IPS-18c (cell line): ENCODE measurements at regions not wholly inside any gene's neighbourhood (a gene's known extent, or its start where the extent isn't known, plus 50 kb on each side); places are given as distances from the start of the nearest gene placed in this dataset.

Source experiments
- H3K4me3 ChIP-seq: 2 replicates; pipeline ENCODE4 v1.7.0; 2013; ENCODE audit warnings: low read depth, mild to moderate bottlenecking, low read length, moderate library complexity; ENCODE audit not compliant: insufficient read depth
- H3K9me3 ChIP-seq: one replicate; pipeline ENCODE4 v1.6.1; 2013; ENCODE audit warnings: mild to moderate bottlenecking, low read length, moderate library complexity; ENCODE audit not compliant: control insufficient read depth, insufficient read depth

DNA sequence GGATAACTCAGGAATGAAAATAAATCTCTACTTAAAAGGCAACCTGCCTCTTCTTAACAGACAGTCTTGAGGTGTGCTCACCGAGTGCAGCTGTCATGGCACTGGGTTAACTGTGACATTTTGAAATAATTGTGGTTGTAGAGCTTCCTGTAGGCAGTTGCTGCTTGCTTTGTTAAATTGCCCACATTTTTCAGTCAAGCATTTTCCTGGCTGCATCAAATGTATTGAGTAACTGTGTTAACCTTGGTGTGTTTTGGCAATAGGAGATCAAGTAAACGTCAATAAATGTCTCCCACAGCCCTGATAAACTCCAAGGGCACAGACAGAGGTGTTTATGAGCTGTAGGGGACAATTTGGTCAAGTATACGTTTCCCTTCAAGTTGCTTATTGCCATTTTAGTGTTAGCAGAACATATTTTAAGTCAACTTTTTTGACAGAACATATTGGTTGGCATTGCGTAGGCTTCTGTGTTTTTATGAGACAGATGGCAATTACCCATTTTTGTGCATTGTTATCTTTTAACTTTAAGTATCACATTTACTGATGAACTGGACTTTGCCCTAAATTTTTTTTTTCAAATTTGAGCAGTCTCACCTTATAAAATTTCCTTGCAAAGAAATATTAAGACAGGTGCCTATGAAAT, 527.4 kb downstream of the C4orf33 start:
- Histone ChIP-seq H3K9me3 (no peaks in the 10 kb centered on the region), H3K4me3 (no peak overlapping the region)

GRCh38 chr4:129641179-129641578, 545.2 kb downstream of the C4orf33 start:
- no peak overlapping the region for H3K4me3 ChIP-seq
- no peaks in the 10 kb centered on the region for H3K9me3 ChIP-seq

DNA sequence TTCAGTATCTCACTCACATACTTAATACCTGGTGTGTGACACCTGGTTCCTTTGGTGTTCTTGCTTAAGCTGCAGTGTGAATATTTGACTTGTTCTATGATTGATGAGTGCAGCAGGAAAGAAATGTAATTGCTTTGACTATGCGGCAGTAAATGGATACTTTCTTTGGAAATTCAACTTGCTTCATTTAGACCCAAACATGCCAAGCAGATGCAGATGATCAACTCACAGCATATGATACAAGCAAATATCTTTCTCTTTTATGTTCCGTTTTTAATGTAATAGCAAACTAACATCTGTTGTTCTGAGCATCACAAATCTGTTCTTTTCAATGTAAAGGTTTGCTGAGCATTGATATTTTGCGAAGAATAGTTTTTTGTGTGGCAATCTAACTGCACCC, 549.5 kb downstream of the C4orf33 start:
- H3K9me3 ChIP-seq = no peaks in the 10 kb centered on the region
- H3K4me3 ChIP-seq = no peak overlapping the region

- Histone ChIP-seq H3K4me3 (no peak overlapping the region), H3K9me3 (no peaks in the 10 kb centered on the region)
Observed at GRCh38 chr4:129668092-129668491, 572.1 kb downstream of the C4orf33 start.

DNA sequence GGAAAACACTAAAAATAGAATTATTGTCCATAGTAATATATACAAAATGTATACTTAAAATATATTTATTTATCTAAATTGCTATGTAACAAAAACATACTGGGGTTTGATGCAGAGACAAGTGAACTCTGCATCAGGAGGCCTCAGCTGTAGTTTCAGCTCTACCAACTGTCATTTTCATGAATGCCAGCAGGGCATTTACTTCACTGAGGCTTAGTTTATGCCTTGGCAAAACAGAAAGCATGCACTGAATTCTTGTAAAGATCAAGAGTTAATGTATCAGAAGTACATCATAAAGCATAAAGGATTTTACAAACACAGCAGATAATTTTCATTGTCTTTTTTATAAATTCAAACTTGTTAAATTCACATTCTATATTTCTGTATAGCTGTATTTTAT, 577.0 kb downstream of the C4orf33 start:
- peaks cover 6% of the 10 kb centered on the region for H3K9me3 ChIP-seq
- no peak overlapping the region for H3K4me3 ChIP-seq

- H3K4me3 ChIP-seq = no peak overlapping the region
- H3K9me3 ChIP-seq = peaks cover 7% of the 10 kb centered on the region
Observed at GRCh38 chr4:129675036-129675435, 579.1 kb downstream of the C4orf33 start.

DNA sequence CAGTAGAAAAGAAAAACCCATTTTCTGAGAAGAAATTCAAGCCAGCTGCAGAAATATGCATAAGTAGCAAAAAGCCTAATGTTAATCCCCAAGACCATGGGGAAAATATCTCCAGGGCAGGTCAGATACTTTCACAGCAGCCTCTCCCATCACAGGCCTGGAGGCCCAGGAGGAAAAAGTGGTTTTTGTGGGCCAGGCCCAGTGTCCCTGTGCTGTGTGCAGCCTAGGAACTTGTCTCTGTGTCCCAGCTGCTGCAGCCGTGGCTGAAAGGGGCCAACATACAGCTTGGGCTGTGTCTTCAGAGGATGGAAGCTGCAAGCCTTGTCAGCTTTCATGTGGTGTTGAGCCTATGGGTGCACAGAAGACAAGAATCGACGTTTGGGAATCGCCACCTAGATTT, 581.0 kb downstream of the C4orf33 start:
- peaks cover 7% of the 10 kb centered on the region for H3K9me3 ChIP-seq
- no peak overlapping the region for H3K4me3 ChIP-seq

DNA sequence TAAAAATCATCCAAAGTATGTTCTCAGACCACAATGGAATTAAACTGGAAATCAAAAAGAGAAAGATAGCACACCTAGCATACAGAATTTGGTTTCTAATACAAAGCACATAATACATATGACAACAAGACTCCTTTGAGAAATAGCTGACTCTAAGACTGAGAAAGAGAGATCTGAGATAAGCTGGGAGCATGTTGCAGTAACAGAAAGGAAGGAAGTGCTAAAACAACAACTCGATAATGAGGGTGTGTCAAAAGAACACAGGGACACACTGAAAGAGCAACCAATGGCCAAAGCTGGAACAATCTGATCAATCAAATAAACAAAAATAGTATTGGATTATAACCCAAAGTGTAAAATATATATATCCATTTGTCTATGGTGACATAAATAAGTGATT, 586.6 kb downstream of the C4orf33 start:
- Histone ChIP-seq H3K4me3 (no peak overlapping the region), H3K9me3 (peaks cover 2% of the 10 kb centered on the region)

- Histone ChIP-seq H3K4me3 (no peak overlapping the region), H3K9me3 (no peaks in the 10 kb centered on the region)
Observed at GRCh38 chr4:129707949-129708348, 612.0 kb downstream of the C4orf33 start.

- no peaks in the 10 kb centered on the region for H3K9me3 ChIP-seq
- no peak overlapping the region for H3K4me3 ChIP-seq
Observed at GRCh38 chr4:129708784-129709183, 612.8 kb downstream of the C4orf33 start.

DNA sequence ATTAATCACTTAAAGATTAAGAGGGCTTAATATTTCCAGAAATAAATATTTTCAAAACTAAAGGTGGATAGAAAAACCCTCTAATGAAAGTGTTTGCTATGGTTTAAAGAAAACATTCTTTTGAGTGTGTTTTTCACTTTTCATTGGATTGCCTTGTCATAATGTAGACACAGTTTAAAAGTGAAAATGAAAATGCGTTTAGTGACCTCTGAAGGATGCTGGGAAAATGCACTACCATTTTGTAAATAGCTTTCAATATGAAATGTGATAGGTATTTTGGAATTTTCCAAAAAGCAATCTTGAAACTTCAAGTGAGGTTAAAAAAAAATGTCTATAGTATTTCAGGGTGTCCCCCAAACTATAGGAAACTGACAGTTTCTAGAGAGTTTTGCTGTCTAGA, 642.2 kb downstream of the C4orf33 start:
- Histone ChIP-seq H3K9me3 (no peaks in the 10 kb centered on the region), H3K4me3 (no peak overlapping the region)

DNA sequence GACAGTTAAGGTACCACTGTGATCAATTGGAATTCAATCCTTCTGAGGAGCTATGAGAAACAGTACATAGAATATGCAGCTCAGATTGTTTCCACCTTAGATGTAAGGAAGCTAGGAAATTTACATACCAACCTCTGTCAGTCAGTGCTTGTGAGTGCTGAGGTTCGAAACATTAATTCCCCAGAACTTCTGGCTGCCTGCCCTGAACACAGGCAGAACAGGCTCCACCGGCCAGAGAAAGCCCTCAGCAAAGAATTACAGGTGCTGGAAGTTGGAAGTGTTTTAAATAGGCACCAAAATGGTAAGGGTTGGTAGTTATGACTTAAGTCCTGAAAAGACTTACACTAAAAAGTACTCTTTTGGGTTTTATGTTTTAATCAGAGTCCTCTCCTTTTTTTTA, 651.8 kb downstream of the C4orf33 start:
- no peak overlapping the region for H3K4me3 ChIP-seq

DNA sequence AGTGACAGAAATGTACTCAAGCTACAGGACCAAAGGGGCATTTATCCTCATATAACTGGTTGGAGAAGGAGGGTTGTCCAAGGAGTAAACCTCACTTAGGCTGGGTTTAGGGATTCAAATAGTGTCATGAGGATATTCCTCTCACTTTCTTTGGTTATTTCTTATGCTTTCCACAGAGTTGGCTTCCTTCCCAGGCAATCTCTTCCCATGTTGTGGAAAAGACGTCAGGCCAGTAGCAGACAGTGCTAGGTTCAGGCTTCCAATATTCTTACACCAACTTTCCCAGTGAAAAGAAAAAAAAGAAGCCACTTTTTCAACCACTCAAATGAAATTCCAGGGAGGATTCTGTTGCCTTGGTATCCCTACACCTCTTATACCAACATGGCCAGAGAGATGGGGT, 653.0 kb downstream of the C4orf33 start:
- H3K9me3 ChIP-seq = no peaks in the 10 kb centered on the region
- no peak overlapping the region for H3K4me3 ChIP-seq

More for the DNA sequence above, 651.8 kb downstream of the C4orf33 start:
- H3K9me3 ChIP-seq = no peaks in the 10 kb centered on the region

DNA sequence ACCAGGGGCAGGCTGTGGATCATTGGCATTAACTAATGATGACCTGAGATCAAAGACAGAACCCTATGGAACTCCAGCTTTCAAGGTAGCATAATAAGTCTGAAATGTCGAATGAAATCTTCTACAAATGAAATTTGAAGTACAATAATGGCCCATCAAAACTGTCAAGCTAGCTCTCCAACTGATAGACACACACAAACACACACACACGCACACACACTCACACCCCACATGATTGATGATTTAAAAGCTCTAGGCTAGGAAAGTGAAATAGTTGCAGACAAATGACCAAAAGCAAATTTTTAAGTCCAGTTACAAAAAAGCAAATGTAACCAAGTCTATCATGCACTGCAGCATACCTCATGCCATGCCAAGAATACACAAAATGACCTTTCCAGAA, 655.7 kb downstream of the C4orf33 start:
- H3K9me3 ChIP-seq = no peaks in the 10 kb centered on the region

GRCh38 chr4:129783596-129783995, 687.6 kb downstream of the C4orf33 start:
- Histone ChIP-seq H3K4me3 (no peak overlapping the region), H3K9me3 (no peaks in the 10 kb centered on the region)

More for the DNA sequence above, 655.7 kb downstream of the C4orf33 start:
- H3K4me3 ChIP-seq = no peak overlapping the region

- no peak overlapping the region for H3K4me3 ChIP-seq
- no peaks in the 10 kb centered on the region for H3K9me3 ChIP-seq
Observed at GRCh38 chr4:129788486-129788885, 692.5 kb downstream of the C4orf33 start.

DNA sequence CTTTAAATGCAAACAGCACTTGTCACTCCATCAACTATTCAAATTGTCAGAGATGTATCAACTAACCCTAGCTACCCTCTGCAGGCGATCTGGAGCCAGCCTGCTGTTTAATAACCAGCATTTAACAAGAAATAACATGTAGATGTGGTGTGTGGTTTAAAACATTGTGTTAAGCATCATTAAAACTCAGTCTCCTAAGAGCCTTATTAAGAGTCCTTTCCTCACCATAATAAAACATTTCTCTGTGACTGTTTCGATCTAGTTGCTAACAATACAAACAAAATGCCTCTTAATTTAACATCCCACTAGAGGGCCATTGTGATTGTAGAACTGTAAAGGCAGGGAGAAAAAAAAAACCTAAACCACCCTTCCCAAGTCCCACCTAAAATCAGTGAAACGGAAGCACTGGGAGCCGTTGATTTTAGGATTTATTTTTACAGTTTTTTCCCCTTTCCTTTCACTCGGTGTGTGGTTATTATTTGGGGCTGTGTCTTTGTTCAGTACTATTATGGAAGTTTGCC, 708.6 kb downstream of the C4orf33 start:
- H3K9me3 ChIP-seq = no peaks in the 10 kb centered on the region

GRCh38 chr4:129806986-129807385, 711.0 kb downstream of the C4orf33 start:
- no peaks in the 10 kb centered on the region for H3K9me3 ChIP-seq
- H3K4me3 ChIP-seq = no peak overlapping the region

More for the DNA sequence above, 708.6 kb downstream of the C4orf33 start:
- no peak overlapping the region for H3K4me3 ChIP-seq

DNA sequence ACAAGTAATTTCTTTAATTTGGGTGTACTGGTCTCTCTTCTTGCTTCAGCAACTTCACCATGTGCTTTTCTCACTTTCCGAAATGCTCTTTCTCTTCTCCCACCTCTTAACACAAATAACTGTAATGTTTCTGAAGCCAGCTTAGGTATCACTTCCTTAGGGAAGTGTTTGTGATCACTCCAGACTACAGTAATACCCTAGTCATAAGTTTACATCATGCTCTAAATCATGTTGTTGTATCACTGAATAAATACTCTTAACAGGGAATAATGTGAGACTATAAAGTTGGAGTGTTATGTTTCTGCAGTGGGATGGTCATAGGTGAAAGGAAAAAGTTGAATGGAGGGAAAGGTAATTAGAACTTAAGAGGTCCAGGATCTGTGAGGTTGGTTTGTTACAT, 712.3 kb downstream of the C4orf33 start:
- Histone ChIP-seq H3K4me3 (no peak overlapping the region), H3K9me3 (no peaks in the 10 kb centered on the region)
